ENCODE measurements at regions not wholly inside any gene's neighbourhood (a gene's known extent, or its start where the extent isn't known, plus 50 kb on each side); places are given as distances from the start of the nearest gene placed in this dataset.
"Not testable (repeated sequence)": the region's sequence is repeated elsewhere in the genome, so short reads cannot be mapped to it uniquely, and the experiment has no call there.

DNA sequence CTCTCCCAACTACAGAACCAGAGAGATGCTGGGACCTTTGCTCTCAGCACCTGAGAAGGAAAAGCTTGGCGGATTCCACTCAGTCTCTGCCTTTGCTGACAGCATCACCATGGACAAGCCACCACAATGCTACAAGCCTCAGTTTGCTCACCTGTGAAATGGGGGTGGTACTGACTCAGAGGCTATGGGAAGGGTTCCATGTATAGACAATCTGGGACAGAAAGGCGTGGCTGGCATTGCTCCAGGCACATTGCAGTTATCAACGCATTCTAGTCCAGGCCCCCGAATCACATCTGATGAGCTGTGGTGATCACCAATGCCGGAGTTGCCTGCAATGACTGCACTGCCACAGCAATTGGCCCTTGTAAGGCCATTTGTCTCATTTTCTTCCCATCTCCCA is 72.6 kb downstream of the ISX start:
- DNase-seq (ENCODE audit: low read depth) = no peak

DNA sequence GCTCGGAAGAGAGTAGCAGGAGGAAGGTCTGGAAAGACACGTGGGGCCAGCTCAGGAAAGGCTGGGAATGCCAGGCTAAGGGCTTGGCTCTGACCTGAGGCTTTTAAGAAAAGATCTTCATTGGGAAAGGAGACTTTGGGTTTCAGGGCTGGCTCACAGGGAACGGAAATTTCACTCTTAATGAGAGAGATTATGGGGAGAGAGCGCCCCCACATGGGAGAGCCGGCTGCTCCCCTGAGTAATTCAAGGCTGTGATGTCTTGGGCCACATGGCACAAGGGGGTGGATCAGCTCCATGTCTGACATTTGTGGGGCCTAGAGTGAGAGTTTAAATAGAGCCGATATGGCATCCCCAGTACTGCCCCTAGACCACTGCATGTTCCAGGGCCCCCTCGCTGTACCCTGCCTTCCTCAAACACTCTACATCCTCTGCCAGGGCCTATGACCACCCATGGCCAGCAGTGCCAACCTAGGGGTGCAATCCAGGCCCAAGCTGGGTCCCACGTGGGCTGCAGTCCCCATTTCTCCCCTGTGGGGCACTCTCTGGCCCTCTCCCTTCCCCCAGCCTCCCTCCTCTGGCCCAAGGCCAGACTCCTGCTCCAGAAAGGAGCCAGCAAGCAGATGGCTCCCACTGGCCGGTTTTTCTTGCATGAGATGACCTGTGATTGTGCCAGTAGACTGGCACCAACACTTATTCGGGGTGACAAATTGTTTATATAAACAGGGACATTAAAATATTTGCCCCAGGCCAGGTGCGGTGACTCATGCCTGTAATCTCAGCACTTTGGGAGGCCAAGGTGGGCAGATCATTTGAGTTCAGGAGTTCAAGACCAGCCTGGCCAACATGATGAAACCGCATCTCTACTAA is 75.2 kb downstream of the ISX start:
- no peak for DNase-seq (ENCODE audit: low read depth)

GRCh38 chr22:35148381-35148780 is 82.4 kb downstream of the ISX start:
- no peak for DNase-seq (ENCODE audit: low read depth)

- DNase-seq (ENCODE audit: low read depth) = no peak
Observed at GRCh38 chr22:35148866-35149548, 83.0 kb downstream of the ISX start.

DNA sequence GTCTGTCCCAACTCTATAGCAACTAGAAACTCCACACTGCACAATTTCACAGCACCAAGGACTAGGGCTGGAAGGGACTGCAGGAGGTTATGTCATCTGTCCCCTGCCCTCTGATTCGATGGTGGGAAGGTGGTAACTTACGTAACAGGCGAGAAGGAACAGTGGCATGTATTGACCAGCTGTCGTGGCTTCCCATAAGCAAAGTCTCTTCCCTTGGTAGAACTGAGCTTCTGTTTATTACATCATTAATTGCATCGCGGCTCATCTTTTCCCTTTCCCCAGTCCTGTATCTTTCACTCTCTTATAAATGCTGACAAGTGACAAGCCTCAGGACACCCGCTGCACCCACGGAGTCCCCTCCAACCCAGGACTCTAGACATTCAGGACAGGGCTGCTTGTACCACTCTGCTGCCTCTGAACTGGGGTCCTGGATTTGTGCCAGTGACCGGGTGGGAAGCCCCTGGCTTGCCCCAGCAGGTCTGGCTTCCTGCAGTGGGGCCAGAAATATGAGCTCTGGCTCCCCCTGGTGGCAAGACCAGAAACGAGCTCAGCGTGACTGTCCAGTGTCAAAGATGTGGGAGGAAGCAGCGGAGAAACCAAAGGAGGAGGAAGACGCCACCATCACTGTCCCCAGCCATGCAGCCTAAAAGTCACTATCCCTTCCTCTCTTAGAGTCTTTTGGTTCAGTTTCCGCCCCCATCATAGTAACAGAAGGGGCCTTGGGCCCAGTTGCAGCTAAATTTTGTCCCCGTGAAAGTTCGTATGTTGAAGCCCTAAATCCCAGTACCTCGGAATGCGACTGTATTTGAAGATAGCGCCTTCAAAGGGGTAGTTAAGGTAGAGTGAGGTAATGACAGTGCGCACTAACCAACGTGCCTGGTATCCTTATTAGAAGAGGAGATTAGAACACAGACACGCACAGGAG is 84.5 kb downstream of the ISX start:
- DNase-seq (ENCODE audit: low read depth) = peak; percentile 13

DNA sequence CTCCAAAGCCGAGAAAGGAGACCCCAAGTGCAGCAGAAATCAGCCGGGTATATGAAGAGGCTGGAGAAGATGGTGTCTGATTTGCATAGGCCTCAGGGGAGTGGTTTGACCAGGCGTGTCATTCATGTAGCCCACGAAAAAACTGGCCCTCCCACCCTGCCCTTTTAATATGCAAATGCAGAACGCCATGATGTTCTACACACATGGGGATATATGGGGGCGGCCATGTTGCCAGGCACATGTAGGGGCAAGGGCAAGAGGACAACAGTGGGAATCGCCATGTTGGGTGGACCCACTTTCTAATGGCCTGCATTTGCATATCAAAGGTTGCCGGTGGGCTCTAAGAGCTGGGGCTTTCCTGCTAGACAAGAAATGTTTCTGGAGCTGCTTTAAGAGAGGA is 86.4 kb downstream of the ISX start:
- DNase-seq (ENCODE audit: low read depth) = no peak

DNA sequence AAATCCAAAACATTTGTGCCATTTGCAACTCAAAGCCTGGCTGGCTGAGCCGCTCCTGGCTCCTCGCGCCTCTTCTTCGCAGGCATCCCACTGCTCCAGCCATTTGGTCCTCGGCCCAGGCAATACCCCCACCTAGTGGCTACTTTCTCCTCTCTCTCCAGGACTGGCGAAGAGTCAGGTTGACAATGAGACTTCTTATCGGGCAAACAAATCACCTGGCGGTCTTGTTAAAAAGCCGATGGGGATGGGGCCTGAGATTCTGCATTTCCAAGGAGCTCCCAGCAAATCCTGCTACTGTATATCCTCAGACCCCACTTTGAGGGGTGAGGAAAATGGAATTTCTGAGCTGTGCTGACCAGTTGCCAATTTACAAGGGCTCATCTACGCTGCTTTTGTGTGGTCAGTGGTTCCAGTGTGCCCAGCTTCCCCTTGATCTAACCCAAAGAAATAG is 89.0 kb downstream of the ISX start:
- peak; percentile 28 for DNase-seq (ENCODE audit: low read depth)

DNA sequence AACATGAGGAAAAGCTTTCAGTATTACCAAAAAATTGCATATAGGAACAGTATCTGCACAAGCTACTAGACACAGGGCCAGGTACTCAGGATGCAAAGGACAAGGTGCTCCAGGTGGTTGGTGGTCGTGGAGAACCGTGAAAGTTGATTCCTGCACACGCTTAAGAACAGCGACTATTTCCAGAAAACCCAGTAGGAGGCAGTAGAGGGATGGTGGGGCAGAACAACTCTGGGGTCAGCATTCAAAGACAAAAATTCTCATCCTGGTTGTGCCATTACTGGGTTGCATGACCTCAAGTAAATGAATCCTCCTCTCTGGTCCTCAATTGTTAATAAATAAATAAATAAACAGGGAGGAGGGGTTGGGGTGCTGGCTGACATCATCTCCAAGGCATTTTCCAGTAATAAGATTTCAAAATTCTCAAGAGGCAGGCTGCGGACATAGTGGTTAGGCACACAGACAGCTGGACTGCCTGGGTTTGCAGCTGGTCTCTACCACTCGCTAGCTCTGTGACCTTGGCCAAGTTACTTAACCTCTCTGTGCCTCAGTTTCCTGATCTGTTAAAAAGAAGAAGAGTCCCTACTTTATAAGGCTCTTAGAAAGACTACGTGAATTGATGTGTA is 89.6 kb downstream of the ISX start:
- DNase-seq (ENCODE audit: low read depth) = no peak

- DNase-seq (ENCODE audit: low read depth) = no peak
Observed at GRCh38 chr22:35156945-35157344, 91.0 kb downstream of the ISX start.

GRCh38 chr22:35158336-35158735 is 92.4 kb downstream of the ISX start:
- DNase-seq (ENCODE audit: low read depth) = no peak

GRCh38 chr22:35159343-35159742 is 93.4 kb downstream of the ISX start:
- DNase-seq (ENCODE audit: low read depth) = no peak

DNA sequence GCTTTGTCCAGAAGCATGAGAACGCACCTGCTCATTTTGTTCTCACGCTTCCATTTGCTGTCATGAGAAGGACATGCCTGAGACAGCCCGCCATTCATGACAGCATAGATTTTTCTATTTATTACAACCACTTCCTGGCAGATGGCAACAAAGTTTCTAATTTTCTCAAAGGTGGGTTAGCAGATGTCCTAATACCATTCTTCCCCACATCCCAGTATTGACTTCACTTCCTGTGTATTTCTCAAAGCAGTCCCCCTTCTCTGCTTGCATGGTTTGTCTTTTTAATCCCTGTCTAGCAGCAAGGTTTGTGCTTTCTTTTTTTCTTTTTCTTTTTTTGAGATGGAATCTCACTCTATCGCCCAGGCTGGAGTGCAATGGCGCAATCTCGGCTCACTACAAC is 94.3 kb downstream of the ISX start:
- DNase-seq (ENCODE audit: low read depth) = no peak

DNA sequence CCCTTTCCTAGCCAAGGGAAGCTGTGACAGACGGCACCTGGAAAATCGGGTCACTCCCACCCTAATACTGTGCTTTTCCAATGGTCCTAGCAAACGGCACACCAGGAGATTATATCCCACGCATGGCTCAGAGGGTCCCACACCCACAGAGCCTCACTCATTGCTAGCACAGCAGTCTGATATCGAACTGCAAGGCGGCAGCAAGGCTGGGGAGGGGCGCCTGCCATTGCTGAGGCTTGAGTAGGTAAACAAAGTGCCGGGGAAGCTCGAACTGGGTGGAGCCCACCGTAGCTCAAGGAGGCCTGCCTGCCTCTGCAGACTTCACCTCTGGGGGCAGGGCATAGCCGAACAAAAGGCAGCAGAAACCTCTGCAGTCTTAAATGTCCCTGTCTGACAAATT is 91.4 kb upstream of the HMGXB4 start:
- DNase-seq (ENCODE audit: low read depth) = not testable (repeated sequence)

DNA sequence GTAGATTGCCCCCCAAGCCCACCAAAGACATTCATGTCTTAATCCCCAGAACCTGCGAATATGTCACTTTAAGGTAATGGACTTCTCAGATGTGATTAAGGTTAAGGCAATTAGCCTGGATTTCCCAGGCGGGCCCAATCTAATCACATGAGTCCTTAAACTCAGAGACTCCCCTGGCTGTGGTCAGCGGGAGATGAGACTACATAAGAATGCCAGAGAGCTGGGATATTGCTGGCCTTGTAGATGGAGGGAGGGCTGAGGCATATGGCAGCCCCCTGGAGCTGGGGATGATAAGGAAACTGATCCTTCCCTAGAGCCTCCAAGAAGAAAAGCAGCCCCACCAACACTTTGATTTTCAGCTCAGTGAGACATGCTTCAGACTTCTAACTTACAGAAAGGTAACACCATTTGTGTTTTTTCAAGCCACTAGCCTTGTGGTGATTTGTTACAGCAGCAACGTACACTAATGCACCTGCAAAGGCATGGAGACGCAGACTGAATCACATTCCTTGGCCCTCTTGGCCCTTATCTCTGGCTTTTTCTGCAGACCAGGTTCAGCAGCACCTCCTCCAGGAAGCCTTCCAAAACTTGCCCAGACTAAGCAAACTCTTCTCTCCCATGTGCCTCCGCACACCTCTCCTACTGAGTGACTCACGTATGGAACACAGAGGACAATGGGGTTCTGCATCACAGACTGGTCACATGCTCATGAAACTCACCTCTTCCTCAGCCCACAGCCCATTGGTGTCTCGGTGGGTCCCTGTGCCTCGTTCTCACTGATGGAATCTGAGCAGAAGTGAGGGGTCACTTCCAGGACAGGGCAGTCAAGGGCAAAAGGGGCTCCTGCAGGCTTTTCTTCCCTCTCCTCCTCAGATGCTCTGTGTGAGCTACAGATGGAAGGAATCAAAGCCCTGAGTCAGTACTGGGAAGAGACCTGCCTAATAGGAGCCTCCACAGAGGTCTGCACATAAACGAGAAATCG is 86.3 kb upstream of the HMGXB4 start:
- DNase-seq (ENCODE audit: low read depth) = no peak

GRCh38 chr22:35172442-35172841 is 84.9 kb upstream of the HMGXB4 start:
- no peak for DNase-seq (ENCODE audit: low read depth)

- DNase-seq (ENCODE audit: low read depth) = no peak
Observed at GRCh38 chr22:35173655-35174054, 83.6 kb upstream of the HMGXB4 start.

DNA sequence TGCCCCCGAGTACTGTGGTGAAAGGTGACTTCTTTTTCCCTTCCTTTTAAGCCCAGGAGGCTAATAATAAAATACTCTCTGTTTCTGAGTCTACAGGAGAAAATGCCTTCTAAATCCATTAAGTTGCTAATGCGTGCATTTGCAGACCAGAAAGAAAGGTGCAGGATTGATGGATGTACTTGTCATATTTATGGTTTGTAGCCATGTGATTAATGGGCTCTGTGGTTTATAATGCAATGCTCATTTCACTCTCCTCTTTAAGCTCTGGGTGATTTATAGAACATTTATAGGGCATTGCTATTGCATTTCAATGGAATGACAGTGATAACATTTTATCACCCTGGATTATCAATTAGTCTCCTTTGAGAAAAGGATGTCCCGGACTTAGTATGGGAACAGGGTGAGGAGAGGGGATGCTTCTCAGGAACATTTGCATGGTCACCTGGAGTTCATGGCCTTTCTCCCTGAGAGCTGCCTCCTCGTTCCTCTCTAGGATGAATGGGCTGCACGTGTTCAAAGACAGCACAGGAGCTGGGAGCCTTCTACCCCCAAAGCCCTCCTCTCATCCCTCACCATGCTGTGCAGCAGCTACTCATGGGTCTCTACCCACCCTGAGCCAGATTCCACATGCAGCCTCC is 82.8 kb upstream of the HMGXB4 start:
- no peak for DNase-seq (ENCODE audit: low read depth)

GRCh38 chr22:35175392-35175791 is 81.9 kb upstream of the HMGXB4 start:
- DNase-seq (ENCODE audit: low read depth) = no peak

- no peak for DNase-seq (ENCODE audit: low read depth)
Observed at GRCh38 chr22:35177811-35178210, 79.5 kb upstream of the HMGXB4 start.

DNA sequence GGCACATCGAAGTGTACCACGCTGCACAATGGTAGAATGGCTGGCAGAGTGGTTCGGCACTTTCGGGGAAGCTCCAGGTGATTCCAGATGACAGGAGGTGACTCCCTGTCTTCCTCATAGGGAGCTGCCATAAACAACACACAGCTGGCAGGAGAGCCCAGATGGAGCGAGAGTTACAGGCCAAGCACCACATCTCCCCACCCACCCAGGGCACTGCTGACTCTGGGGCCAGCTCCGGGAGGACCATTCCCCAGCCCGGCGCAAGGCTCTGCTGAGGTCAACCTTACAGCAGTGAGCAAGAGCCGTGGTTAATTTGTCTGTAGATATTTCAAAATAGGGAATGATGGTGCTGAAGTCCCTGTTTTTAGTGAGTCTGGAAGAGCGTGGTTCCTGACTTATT is 78.8 kb upstream of the HMGXB4 start:
- DNase-seq (ENCODE audit: low read depth) = no peak
